HuH-7 (cell line): ENCODE measurements at regions not wholly inside any gene's neighbourhood (a gene's known extent, or its start where the extent isn't known, plus 50 kb on each side); places are given as distances from the start of the nearest gene placed in this dataset.
A peak's percentile ranks its signal among the peaks of the same experiment; 100 is the strongest.
"Not testable (repeated sequence)": the region's sequence is repeated elsewhere in the genome, so short reads cannot be mapped to it uniquely, and the experiment has no call there.

ENCODE experiments used
- DNase-seq: peaks from one replicate; pipeline ENCODE4 v3.0.0; 2011; ENCODE audit warnings: low spot score

DNA sequence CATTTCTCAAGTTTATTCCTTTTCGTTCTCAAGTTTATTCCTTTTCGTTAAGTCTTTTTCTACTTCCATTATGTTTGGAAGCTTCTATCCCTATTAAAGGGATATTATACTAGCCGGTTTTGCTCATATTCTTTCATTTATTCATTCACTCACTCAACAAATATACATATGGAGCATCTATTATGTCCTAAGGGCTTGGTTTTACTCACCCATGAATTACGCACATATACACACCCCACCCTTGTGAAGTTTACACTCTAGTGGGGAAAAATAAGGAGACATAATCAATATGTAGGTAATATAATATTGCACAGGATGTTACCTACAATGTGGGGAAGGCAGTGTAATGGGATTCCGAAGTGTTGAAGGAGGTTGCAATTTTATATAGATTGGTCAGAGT is 90.5 kb downstream of the ACTL7B start:
- DNase-seq = no peak

DNA sequence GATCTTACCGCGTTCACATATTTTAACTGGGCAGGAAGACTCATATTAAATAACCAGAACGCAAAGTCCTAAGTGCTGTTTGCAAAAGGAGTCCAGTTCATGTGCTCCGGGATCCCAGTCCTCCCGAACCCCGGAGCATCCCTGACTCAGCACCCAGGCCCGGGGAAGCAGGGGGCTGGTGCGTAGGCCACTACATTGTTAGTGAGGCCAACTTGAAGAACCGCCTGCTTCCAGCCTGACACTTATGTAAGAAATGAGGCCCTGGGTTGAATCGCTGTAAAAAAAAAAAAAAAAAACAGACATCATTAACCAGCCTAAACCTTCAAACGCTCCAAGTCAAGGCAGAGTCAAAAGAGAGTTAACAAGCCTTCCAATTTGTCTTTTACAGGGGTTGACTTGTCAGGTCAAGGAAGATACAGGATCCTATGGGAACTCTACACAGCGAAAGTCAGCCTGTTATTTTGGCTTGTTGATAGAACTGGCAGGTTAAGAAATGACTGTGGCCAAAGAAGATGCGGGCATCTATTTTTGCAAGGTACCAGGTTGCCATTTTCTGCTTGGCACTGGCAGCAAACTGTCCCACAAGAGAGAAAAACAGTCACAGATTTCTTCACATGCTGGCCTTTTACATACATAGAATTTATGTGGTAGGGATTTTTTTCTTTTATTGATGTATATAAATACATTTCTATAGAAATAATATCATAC is 93.3 kb downstream of the ACTL7B start:
- no peak for DNase-seq

DNA sequence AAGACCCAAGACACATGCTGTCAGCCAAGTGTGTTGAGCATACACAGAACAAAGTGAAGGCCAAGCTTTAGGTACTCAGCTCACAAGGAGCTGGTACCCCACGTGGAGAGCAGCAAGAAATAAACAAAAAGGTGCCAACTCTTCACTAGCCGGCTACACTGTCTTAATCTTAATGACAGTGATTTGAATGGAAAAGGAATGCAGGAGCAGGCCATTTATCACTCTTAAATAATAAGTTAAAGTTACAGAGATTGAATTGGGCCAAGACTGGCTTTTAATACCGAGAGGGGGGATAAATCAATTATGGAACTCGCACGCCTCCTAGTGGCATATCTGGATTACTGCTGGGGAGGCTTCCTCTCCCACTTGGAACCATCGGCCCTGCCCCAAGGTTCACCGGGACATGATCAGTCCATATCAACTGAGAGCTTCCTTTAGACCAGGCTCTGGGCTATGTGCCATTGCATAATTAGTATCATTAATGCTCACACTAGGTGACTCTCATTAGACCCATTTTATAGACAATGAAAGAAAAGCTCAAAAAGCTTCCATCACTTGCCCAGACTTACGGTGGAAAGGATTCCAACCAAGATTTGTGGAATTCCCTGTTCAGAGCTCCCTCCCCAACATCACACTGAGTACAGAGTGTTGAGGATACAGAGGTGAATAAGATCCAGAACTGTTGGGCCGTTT is 94.0 kb downstream of the ACTL7B start:
- peak; percentile 58 for DNase-seq

DNA sequence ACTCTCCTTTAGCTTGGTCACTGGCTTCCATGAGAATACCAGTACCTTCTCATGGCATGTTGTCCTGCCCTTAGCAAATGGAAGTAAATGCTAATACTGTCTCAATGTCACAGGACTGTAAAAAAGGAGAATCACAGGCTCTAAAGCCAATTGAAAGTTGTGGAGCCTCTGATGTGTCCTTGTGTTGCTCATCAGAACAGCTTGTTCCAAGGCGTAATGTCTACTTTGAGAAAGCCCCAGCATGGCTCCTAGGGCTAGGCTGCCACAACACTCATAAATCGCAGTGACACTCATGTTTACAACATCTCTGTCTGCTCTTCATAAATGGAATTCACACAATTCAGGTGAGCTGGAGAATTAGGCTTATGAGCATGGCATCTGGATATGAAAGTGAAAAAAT is 94.9 kb downstream of the ACTL7B start:
- DNase-seq = no peak

DNA sequence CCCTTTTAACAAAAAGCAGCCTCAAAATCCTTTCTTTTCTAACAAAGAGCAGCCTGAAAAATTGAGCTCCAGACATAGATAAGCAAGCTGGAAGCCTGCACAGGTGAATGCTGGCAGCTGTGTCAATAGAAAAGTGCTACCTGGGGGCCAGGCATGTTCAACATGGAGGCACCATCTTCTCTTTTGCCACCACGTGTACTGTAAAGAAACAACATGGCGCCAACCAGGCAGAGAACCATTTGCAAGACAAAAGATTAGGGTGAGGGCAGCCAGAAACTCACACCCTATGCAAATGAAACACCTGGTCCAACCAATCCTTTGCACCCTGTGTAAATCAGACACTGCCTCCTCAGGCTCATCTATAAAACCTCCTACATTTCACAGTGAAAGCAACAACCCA is 96.0 kb downstream of the ACTL7B start:
- DNase-seq = no peak

DNA sequence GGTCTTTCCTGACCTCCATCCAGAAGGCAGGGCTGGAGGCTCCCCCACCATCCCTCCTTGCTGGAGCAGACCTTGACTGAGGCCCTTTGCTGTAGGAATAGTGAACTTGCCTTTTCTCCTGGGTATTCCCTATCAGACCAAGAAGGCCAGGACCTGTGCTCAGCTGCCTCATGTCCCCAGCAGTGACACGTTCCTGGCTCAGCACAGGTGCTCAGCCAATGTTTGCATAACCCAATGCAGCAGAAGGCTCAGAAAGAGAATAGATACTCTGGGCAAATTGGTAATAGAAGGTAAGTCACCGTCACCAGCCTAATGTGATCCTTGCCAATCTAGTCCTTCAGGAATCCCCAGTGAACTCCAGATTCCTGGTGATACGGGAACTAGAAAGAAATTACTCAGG is 96.4 kb downstream of the ACTL7B start:
- DNase-seq = no peak

DNA sequence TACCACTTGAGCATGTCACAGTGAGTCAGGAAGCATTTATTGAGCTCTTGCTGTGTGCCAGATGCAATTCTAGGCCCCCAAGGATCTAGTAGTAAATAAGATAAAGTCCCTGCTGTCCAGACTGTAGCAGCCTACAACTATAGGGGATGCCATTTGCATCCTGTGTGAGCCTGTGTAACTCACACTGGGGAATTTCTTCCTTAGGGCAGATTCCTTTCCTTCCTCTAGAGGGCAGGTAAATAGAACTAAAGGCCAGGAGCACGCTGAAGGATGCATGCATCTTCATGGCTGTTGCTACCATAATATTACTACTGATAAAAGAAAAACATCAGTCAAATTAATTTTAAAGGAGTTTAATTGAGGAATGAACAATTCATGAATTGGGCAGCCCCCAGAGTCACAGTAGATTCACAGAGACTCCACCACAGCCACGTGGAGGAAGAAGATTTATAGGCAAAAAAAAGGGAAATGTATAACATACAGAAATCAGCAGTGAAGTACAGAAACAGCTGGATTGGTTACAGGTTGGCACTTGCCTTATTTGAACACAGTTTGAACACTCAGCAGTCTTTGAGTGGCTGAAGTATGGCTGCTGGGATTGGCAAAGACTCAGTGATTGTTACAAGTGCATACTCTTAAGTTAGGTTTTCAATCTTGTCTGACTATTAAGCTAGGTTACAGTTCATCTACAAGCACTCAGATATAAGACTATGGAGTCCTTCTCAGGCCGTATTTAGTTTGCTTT is 98.9 kb downstream of the ACTL7B start:
- peak; percentile 36 for DNase-seq

DNA sequence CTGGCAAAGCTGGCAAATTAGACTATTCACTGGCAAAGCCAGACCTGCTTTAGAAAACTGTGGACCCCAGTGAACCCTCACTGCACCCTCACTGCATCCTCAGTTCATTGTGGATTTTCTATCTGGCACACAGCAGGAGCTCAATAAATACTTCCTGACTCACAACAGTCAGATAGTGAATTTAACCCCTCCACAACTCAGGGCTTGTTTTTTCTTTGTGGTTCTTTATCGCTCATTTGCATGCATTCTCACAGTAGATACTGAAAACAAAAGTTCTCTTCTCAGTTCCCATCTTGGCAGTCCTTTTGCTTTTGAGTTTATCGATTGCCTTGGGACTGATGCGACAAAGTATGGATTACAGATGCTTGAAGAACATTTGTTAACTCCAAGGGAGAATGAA is 99.8 kb downstream of the ACTL7B start:
- DNase-seq = no peak

DNA sequence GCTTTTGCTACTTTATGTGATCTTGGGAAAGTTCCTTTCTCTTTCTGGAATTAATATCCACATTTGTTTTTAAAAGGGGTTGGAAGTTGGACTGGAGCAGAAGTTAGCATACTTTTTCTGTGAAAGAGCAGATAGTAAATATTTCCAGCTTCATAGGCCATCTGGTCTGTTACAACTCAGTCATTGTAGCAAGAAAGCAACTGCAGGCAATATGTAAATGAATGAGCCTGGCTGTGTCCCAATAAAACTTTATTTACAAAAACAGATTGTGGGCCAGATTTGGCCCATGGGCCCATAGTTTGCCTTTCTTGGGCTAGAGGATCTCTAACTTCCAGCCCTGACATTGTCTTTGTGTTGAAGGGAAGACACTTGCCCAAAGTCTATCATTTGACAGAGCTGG is 104.4 kb downstream of the ACTL7B start:
- DNase-seq = no peak

DNA sequence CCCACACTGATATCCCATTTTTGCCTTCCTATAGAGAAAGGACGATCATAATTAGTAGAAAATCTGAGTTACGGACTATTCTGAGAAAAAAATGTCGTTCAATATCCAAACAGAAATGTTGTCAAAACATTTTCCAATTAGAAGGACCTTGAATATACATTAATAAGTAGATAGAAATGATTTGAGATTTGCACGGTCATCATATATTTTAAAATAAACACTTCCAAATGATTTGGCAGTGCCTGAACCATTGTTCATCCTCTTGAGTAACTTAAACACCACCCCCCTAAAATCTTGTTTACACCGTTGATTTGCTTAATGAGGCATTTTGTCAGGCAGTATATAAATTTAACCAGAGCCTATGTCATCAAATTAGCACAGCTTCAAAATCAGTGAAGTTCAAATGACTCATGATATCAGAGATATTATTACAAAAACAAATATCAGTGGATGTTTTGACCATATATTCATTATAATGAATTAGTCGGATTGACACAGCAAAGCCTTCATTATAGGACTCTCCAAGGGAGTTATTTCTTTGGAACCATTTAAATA is 105.0 kb downstream of the ACTL7B start:
- no peak for DNase-seq

DNA sequence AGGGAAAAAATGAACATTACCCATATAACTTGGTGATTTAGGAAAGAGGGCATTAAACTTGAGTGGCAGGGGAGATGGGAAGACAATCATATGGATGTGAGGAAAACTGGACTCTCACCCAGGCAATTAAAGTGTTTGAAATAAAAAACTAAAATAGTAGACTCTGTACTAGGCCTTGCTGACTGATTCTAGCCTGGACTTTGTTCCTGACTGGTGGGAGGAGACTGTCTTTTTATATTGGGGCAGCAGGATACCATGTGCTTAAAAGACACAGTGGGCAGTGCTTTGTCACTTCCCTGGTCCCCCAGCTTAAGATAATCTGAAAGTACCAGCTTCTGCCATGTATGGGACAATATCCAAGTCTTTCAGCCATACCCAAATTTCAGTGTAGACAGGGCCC is 107.0 kb downstream of the ACTL7B start:
- no peak for DNase-seq

DNA sequence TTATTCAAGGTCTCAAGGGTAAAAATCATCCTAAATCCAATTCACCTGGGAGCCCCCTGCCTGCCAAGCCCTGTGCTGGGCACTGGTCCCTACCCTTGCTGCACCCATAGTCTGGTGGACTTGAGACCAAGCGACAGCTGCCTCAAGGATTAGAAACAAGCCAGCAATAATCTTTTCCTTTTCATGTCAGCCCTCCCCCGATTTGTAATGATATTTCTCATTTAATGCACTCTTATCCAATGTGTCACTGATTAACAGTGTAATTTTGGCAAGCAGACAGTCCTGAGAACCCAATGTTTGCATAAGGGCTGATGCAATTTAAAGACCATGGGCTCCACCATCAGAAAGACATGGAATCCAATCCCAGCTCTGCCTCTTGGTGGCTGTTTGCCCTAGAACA is 108.9 kb downstream of the ACTL7B start:
- DNase-seq = no peak

DNA sequence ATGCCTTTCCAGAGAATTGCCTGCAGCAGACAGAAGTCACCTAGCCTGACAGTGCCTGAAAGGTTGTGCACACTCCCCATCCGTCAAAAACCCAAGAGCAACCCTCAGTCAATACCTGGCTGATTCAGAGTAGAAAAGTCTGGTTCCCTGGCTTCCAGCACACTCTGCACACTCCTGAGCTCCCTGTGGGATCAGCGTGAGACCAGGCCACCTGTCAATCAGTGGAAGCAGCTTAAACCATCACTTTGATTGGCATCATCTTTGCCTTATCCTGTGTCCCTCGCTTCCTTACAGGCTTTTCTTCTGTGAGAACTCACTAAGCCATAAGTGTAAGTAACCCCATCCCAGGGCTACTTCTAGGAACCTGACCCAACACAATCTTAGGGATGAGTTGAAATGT is 109.8 kb downstream of the ACTL7B start:
- DNase-seq = no peak

DNA sequence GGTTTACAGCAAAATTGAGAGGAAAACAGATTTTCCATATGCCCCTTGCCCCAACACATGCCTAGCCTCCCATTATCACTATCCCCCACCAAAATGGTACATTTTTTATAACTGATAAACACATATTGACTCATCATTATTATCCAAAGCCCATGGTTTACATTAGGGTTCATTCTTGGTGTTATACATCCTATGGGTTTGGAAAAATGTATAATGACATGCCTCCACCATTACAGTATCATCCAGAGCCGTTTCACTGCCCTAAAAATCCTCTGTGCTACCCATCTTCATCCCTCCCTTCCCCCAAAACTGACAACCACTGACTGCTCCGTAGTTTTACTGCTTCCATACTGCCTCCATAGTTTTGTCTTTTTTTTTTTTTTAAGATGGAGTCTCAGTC is 111.1 kb downstream of the ACTL7B start:
- no peak for DNase-seq

DNA sequence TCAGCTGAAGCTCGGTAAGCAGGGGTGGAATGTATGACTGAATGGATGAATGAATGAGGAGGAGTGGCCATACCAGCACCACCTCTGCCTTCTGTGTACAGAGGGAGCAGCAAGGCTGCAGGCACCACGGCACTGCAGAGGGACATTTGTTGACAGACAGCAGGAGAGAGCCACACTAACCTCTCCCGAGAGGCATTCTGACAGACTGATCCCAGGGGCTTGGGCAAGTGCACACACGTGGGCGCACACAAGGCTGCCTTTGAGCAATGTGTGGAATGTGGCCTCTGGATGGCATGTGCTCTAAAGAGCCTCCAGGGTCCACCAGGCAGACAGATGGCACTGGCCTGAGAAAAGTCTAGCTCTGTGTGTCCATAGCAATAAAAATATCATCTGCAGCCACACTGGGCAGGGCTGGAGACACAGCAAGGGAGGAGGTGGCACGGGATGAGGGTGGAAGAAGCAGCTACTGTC is 111.8 kb downstream of the ACTL7B start:
- DNase-seq = no peak

DNA sequence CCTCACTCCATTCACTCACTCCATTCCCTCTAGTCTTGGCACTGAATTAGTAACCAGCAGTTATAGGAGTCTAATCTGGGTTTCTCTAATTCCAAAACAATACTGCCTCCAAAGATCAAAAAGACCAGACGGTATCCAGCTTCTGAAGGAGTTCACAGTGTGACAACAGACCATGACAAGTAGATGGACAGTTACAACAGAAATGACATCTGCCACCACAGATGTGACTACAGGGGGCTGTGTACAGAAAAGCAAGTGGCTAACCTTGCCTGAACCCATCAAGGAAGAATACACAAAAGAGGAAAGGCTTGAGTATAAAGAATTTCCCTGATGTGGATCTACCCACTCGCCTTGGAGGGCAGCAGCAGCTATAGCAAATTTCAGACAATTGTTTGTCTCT is 112.4 kb downstream of the ACTL7B start:
- DNase-seq = no peak

DNA sequence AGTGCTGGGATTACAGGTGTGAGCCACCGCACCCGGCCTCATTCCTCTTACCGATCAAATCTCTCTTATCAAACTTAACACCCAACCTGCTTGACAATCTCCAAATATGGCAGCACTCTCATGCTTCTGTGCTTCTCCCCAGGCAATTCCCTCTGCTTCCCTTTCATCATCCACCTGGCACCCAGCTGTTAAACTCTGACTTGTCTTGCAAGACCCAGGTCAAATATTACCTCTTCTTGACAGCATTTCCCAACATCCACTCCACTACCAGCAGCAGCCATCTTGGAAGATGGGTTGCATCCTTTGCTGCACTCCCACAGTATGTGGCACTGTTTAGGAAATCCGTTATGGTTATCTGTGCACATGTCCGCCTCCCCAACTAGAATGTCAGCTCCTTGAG is 113.6 kb downstream of the ACTL7B start:
- no peak for DNase-seq

DNA sequence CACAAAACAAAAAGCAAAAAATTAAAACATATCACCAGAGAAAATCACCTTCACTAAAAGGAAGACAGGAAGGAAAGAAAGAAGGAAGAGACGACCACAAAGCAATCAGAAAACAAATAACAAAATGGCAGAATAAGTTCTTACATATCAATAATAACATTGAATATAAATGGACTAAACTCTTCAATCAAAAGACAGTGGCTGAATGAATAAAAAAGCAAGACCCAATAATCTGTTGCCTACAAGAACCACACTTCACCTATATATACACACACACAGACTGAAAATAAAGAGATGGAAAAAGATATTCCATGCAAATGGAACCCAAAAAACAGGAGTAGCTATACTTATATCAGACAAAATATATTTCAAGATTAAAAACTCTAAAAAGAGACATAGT is 124.5 kb downstream of the ACTL7B start:
- not testable (repeated sequence) for DNase-seq

DNA sequence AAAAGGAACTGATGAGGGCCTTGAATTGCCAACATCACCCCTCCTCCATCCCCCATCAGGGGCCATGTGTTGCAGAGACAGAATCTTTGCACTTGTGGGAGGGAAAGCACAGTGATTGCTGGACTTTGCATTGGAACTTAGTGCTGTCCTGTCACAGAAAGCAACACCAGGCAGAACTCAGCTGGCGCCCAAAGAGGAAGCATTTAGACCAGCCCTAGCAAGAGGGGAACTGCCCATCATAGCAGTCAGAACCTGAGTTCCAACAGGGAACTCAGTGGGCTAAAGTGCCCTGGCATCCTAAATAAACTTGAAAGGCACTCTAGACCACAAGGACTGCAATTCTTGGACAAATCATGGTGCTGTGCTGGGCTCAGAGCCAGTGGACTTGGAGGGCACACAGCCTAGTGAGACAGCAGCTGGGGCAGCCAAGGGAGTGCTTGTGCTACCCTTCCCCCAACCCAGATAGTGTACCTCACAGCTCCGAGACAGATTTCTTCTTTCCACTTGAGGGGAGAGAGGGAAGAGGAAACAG is 128.1 kb downstream of the ACTL7B start:
- no peak for DNase-seq

DNA sequence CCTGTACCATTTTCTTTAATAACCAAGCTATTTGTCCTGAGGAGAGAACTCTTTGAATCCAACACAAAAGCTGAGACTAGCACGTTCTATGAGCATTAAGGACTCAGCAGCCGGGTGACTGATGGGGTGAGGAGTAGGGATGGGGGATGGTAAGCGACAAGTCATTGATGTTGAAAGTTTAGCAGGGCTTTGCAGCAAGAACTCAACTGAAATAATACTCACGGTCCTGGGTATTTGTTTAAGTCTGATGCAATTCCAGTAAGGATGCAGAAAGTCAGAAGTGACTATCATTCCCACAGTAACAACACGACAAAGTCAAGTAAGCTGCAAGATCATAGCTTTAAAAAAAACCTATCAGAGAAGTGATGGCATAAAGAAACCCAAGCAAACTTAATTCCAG is 131.1 kb downstream of the ACTL7B start:
- DNase-seq = no peak

DNA sequence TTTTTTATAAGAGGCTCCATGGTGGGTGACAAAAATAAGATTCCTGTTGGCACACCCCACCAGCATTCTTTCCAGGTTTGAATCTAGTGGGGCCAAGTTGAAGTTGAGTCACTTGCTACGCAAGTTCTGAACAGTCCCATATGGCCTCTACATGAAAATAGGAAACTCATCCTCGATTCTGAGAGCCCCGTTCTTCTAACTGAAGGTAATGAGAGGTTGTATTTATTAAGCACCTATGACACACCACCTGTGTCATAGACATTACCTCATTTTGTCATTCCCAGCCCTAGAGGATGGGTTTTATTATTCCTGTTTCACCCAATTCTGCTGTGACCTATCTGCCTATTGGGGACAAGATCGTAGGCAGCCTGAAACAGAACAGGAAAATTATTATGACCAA is 131.7 kb downstream of the ACTL7B start:
- no peak for DNase-seq

DNA sequence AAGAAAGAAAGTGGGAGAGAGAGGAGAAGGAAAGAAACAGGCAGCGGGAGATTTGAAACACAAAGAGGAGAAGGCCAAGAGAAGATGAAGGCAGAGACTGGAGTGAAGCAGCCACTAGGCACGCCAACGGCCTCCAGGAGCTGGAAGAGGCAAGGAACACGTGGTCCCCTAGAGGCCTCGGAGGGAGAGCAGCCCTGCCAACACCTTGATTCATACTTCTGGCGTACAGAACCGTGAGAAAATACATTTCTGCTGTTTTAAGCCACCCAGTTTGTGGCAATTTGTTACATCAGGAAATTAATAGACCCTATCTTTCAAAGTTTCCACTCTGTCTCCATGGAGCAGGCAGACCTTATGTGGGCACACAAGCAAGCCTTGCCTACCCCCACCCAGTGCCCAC is 133.4 kb downstream of the ACTL7B start:
- no peak for DNase-seq

DNA sequence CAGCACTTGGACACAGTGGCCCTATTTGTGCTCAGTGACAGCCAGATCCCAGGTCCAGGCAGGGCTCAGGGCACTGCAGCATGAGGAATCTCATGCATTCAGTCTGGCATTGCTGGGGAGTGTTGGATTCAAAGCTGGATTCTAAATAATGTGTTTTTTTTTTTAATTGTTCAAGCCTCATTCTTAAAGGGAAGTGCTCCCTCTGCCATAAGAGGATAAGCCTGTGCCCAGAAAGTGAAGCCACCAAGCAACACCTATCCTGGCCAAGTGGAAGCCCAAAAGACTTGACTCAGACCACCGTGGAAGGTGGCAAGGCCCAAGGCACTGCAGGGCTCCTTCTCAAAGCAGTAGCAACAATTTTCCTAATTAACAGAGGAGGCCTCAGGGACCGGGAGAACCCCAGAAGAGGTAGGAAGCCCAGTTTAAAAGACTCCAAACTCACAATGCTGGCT is 135.6 kb downstream of the ACTL7B start:
- no peak for DNase-seq
